Femur (tissue), 1 donor: ENCODE measurements at regions not wholly inside any gene's neighbourhood (a gene's known extent, or its start where the extent isn't known, plus 50 kb on each side); places are given as distances from the start of the nearest gene placed in this dataset.
A peak's percentile ranks its signal among the peaks of the same experiment; 100 is the strongest.

Experiments used
- DNase-seq: peaks from one replicate; pipeline ENCODE4 v3.0.0-alpha.2; 2017

GRCh38 chr10:31125789-31126188 lies 94.1 kb upstream of the ZNF438 start:
- no peak for DNase-seq

DNA sequence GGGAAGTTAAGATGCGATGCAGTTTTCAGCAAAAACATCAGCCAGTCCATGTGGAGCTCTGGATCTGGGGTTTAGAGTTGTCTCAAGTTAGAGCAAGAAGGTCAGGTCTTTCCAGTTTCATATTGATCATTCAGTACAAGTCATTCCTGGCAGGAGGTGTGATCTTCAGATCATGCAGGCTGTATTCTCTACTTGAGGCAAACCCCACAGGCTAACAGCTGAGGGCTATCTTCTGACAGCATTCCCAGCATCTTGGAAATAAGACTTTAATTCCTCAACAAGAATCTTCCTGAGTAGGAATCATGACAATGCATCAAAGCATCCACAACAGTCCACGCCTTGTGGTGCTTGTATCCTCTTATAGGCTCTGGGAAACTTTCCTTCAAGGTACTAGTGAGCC lies 94.9 kb upstream of the ZNF438 start:
- no peak for DNase-seq

DNA sequence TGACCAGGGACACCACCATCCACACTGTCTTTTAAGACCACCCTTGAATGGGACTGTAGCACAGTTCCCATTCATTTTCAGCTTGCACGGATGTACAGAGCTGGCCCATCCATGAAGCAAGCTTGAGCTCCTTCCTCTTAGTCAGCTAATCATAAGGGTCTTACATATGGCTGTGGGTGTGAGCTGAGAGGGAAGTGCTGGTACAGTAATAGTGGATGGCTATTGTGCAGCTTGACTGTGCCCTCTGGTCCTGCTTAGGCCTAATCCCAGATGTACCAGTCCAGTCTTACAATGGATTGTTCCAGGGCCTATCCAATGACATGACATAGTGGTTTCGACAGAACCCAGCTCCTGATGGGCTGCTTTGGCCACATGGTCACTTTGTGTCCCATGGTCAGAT lies 96.9 kb upstream of the ZNF438 start:
- DNase-seq, result no peak

DNA sequence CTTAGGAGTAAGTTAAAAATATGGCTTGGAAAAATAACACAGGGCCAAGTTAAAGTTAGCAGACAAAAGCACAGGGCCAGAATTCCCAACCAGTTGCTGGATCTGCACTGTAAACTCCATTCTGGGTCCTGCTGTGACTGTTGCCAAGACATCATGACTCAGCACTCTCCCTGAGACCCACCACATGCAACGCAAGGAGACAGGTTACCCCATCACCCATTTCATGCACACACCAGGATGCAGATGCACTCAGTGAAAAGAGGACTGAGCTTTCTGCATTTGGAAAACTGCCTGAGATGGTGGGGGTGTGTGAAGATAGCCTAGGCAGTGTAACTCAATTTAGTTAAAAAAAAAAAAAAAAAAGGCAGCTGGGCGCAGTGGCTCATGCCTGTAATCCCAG lies 97.6 kb upstream of the ZNF438 start:
- DNase-seq, result peak; percentile 63

DNA sequence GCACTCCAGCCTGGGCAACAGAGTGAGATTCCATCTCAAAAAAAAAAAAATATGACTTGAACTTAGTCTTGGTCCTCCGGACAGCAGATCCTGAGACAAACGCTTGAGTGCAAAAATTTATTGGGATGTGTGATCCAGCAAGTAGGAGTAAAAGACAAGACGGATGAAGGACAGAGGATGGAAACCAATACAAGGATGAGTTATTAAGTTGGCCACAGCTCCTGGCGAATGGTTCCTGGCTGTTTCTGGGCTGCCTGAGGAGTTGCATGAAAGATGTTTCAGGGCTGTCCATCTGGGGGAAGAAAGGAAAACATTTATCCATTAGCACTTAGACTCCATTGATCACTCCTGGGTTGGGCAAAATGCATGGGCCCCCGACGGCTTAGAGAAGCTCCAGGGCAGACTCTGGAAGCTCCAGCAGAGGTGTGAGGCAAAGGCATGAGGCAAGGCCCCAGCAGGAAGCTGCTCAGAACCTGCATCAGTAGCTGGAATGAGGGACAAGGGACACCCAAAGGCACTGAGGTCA lies 98.3 kb upstream of the ZNF438 start:
- DNase-seq, result no peak

- no peak for DNase-seq
These were observed 98.7 kb upstream of the ZNF438 start for GRCh38 chr10:31130406-31130805.

DNA sequence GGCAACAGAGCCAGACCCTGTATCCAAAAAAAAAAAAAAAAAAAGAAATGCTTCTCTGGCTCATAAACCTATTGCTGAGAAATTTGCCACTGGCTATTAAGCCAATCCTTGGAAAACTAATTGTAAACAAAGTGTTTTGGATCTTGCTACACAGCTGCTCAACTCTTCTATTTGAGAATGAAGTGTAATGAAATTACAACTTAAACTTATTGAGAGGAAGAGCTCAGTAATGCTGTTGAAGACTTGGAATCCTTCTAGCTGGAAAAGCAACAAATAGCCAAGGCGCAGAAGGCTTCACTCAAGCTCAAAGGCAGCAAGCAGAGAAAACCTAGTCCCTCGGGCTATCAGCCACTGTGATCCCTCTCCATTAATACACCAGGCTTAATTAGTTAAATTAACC lies 99.6 kb upstream of the ZNF438 start:
- DNase-seq, result no peak

DNA sequence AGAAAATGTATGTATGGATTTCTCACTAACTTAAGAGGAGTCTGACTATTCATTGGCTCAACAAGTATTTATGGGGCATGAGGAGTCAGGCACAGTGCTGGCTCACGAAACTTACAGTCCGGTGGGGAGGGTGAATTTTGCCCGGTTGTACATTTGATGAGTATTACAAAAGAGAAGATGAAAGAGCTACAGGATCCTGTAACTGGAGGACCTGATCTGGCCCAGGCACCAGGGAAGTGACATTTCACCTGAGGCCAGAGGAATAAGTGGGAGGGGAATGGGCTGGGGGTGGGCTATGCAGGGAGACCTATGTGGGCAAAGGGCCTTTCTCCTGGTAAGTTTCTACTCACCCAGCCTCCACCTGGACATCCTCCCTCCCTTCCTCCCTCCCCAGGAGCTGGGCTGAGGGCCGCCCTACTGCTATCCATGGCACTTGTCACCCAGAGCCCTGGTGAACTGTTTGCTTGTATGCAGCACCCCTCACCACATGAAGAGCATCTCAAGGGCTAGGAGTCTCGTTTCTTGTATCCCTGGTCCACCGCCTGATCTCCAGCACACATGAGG lies 101.1 kb upstream of the ZNF438 start:
- no peak for DNase-seq

GRCh38 chr10:31133251-31133791 lies 101.7 kb upstream of the ZNF438 start:
- no peak for DNase-seq

- peak; percentile 93 for DNase-seq
These were observed 102.2 kb upstream of the ZNF438 start for GRCh38 chr10:31133792-31134310.

DNA sequence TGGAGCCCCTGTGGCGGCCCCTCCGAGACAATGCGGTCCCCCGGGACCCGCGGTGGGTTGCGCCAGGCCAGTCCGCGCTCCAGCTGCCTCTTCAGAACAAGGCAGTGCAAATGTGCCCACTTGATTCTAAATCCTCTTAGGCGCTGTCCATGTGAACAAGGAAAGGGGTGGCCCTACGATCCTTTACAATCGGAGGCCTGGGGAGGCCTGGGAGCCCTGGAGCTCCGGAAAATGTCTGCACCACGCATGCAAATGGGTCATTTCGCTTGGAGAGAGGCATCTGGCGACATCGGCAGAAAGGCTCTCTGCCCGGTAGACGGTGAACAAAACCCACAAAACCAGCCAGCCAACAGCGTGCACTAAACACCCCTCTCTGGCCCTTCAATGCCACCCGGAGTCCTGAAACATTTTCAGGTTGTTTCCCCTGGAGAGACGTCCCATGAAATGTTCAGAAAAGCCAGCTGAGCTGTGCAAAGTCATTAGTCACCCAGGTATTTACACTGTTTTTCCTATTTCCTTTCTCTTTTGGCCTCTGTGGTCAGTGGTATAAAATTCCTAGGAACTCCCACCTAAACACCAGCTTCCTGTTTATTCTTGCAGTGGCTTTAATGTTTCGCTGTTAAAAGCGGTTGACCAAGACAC lies 102.8 kb upstream of the ZNF438 start:
- DNase-seq, result no peak

- DNase-seq, result peak; percentile 8
These were observed 103.5 kb upstream of the ZNF438 start for GRCh38 chr10:31135171-31135570.

- DNase-seq, result peak; percentile 9
These were observed 104.1 kb upstream of the ZNF438 start for GRCh38 chr10:31135791-31136190.

DNA sequence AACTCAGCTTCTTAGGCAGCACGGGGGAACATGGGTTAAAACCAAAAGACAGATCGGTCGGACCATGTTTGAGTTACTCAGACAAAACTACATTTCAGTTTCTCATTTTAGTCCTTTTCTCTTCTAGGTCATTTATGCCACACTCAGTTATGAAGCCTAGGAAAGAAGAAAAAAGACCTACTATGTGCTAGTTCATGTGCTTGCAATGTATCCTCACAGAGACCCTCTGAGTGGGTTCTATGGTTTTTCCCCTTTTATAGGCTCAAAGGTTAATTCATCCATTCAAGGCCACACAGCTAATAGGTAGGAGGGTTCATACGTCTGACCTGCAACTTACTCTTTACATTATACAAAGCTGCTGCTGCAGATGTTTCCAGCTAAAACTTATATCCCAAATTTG lies 104.7 kb upstream of the ZNF438 start:
- DNase-seq, result peak; percentile 3

- DNase-seq, result peak; percentile 39
These were observed 105.5 kb upstream of the ZNF438 start for GRCh38 chr10:31136930-31137885.

- DNase-seq, result peak; percentile 4
These were observed 106.4 kb upstream of the ZNF438 start for GRCh38 chr10:31138026-31138553.

GRCh38 chr10:31139497-31139896 lies 107.8 kb upstream of the ZNF438 start:
- DNase-seq, result peak; percentile 1

GRCh38 chr10:31140716-31141115 lies 109.1 kb upstream of the ZNF438 start:
- DNase-seq, result peak; percentile 5

- DNase-seq, result no peak
These were observed 110.4 kb upstream of the ZNF438 start for GRCh38 chr10:31142026-31142425.

DNA sequence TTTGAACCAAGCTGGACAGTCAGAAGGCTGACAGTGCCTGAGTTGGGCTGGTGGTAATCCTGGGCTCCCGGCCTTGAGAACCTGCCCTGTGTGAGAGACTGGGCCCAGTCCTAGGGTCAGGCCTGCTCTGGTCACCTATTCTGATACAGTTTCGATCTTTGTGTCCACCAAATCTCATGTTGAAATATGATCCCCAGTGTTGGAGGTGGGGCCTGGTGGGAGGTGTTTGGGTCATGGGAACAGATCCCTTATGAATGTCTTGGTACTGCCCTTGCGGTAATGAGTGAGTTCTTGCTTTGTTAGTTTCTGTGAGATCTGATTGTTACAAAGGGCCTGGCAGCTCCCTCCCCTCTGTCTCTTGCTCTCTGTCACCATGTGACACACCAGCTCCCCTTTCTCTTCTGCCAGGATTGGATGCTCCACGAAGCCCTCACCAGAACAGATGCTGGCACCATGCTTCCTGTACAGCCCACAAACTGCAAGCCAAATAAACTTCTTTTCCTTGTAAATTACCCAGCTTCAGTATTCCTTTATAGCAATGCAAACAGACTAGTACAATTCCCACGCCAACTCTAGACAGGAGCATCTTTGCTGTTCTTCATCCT lies 111.8 kb upstream of the ZNF438 start:
- DNase-seq, result no peak

- no peak for DNase-seq
These were observed 114.3 kb upstream of the ZNF438 start for GRCh38 chr10:31145986-31146385.

GRCh38 chr10:31146491-31147209 lies 115.0 kb upstream of the ZNF438 start:
- DNase-seq, result peak; percentile 93
